ENCODE measurements at regions not wholly inside any gene's neighbourhood (a gene's known extent, or its start where the extent isn't known, plus 50 kb on each side); places are given as distances from the start of the nearest gene placed in this dataset.
"Not testable (repeated sequence)": the region's sequence is repeated elsewhere in the genome, so short reads cannot be mapped to it uniquely, and the experiment has no call there.

DNA sequence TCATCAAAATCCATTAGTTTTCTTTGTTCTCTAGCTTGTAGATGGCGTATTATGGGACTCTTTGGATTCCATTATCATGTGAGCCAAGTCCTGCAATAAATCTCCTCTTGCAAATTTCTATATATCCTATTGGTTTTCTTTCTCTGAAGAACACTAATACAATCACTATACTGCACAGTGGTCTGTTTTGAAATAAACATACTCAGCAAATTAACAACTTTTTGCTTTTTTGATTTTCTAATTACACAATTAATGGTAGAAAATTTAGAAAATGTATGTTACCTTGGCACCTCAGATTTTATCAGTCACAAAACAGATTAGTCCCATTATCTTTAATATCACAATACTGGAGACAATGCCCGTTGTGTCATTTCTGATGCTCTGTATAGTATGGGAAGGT lies 513.2 kb upstream of the MIS18BP1 start:
- TF ChIP-seq EZH2 (IDR thresholded peaks at IDR 0.05; ENCODE audit: borderline replicate concordance) = no peak
- no peak for TF ChIP-seq EZH2phosphoT487 (IDR thresholded peaks at IDR 0.05; ENCODE audit: low read depth, severe bottlenecking, unreplicated experiment)
- H3K27ac ChIP-seq = no peak overlapping the region
- H3K4me1 ChIP-seq (ENCODE audit: insufficient read depth) = no peaks in the 10 kb centered on the region

DNA sequence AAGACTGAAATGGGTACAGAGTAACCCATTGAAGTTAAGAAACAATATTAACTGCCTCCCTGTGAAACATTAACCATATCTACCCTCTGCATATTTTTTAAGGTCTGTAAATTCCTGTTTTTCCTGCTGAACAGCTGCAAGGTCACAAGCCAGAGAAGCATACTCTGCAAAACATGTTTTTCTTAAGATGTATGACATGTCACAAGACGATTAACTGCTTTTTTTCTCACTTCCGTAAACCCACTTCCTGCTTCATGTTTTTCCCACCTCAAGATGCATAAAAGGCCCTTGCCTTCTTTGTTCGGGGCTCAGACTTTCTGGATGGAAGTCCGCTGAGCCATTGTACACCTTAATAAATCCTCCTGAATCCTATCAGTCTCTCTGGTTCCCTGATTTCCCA lies 504.7 kb upstream of the MIS18BP1 start:
- Histone ChIP-seq H3K79me2 (no peaks in the 10 kb centered on the region), H3K27ac (no peak overlapping the region), H3K27me3 (no peaks in the 10 kb centered on the region), H4K20me1 (ENCODE audit: insufficient read depth, poor library complexity, severe bottlenecking) (no peaks in the 10 kb centered on the region), H3K9me3 (ENCODE audit: low read depth) (peaks cover 7% of the 10 kb centered on the region), H3K4me1 (ENCODE audit: insufficient read depth) (no peaks in the 10 kb centered on the region), H3K4me3 (no peak overlapping the region), H3K4me2 (no peak overlapping the region), H3K36me3 (replicated peaks; ENCODE audit: insufficient read depth, low read depth) (no peaks in the 10 kb centered on the region), H3K9me2 (replicated peaks; ENCODE audit: insufficient read depth) (no peaks in the 10 kb centered on the region), H2AFZ (no peak overlapping the region)
- TF ChIP-seq EZH2 (IDR thresholded peaks at IDR 0.05; ENCODE audit: borderline replicate concordance) (no peak), EZH2phosphoT487 (IDR thresholded peaks at IDR 0.05; ENCODE audit: low read depth, severe bottlenecking, unreplicated experiment) (no peak), CTCF (IDR thresholded peaks at IDR 0.05; ENCODE audit: poor library complexity) (no peak)
- DNase-seq (ENCODE audit: low spot score) = no peak
- WGBS (ENCODE audit: low lambda C conversion rate, missing lambda C conversion rate) = 89% methylated on average over 4 of the region's 4 CpGs

More for the DNA sequence above, 513.2 kb upstream of the MIS18BP1 start:
- Histone ChIP-seq H2AFZ (no peak overlapping the region), H3K9me2 (replicated peaks; ENCODE audit: insufficient read depth) (no peaks in the 10 kb centered on the region), H3K4me2 (no peak overlapping the region), H3K79me2 (no peaks in the 10 kb centered on the region), H3K9me3 (ENCODE audit: low read depth) (no peaks in the 10 kb centered on the region), H3K36me3 (replicated peaks; ENCODE audit: insufficient read depth, low read depth) (no peaks in the 10 kb centered on the region), H4K20me1 (ENCODE audit: insufficient read depth, poor library complexity, severe bottlenecking) (no peaks in the 10 kb centered on the region), H3K27me3 (no peaks in the 10 kb centered on the region), H3K4me3 (no peak overlapping the region)
- no peak for DNase-seq (ENCODE audit: low spot score)
- 94% methylated on average over 2 of the region's 2 CpGs for WGBS (ENCODE audit: low lambda C conversion rate, missing lambda C conversion rate)

DNA sequence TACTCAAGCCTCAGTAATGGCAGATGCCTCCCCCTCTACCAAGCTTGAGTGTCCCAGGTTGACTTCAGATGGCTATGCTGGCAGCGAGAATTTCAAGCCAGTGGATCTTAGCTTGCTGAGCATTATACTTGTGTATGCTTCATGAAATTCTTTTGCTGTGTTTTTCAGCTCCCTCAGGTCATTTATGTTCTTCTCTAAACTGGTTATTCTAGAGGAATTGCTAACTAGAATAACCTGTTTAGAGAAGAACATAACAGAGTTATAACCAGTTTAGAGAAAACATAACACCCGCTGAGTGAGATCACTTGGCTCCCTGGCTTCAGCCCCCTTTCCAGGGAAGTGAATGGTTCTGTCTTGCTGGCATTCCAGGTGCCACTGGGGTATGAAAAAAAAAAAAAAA lies 503.4 kb upstream of the MIS18BP1 start:
- H3K4me2 ChIP-seq; H3K79me2 ChIP-seq; H3K36me3 ChIP-seq (replicated peaks; ENCODE audit: insufficient read depth, low read depth); H3K4me3 ChIP-seq; H3K9me3 ChIP-seq (ENCODE audit: low read depth); DNase-seq (ENCODE audit: low spot score); H4K20me1 ChIP-seq (ENCODE audit: insufficient read depth, poor library complexity, severe bottlenecking); H3K27ac ChIP-seq; H3K27me3 ChIP-seq; H3K9me2 ChIP-seq (replicated peaks; ENCODE audit: insufficient read depth); H3K4me1 ChIP-seq (ENCODE audit: insufficient read depth); H2AFZ ChIP-seq: not testable (repeated sequence)
- 85% methylated on average over 2 of the region's 2 CpGs for WGBS (ENCODE audit: low lambda C conversion rate, missing lambda C conversion rate)

DNA sequence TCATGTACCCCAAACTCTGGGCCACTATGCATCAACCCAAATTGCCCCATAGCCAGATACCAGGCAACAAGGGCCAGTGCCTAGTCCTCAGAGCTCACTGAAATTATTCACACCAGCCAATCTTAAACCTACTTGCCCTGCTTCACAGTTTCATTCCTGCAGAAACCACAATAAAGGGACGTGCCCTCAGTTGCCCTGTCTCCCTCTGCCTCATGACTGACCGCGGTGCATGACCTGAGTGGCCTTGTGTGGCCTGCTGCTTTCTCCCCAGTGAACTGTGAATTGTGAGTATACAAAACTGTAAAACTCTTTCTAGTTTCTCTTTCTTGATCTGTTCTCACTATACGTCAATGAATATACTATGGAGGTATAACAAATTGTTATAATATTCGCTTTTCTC lies 490.9 kb upstream of the MIS18BP1 start:
- Histone ChIP-seq H3K27me3 (no peaks in the 10 kb centered on the region), H2AFZ (no peak overlapping the region), H4K20me1 (ENCODE audit: insufficient read depth, poor library complexity, severe bottlenecking) (no peaks in the 10 kb centered on the region), H3K36me3 (replicated peaks; ENCODE audit: insufficient read depth, low read depth) (no peaks in the 10 kb centered on the region), H3K4me2 (no peak overlapping the region), H3K79me2 (no peaks in the 10 kb centered on the region), H3K9me3 (ENCODE audit: low read depth) (no peaks in the 10 kb centered on the region), H3K4me3 (no peak overlapping the region), H3K4me1 (ENCODE audit: insufficient read depth) (no peaks in the 10 kb centered on the region), H3K9me2 (replicated peaks; ENCODE audit: insufficient read depth) (peaks cover 2% of the 10 kb centered on the region), H3K27ac (no peak overlapping the region)
- no peak for DNase-seq (ENCODE audit: low spot score)
- 89% methylated on average over 5 of the region's 5 CpGs for WGBS (ENCODE audit: low lambda C conversion rate, missing lambda C conversion rate)
- TF ChIP-seq CTCF (IDR thresholded peaks at IDR 0.05; ENCODE audit: poor library complexity) (no peak), EZH2 (IDR thresholded peaks at IDR 0.05; ENCODE audit: borderline replicate concordance) (no peak), EZH2phosphoT487 (IDR thresholded peaks at IDR 0.05; ENCODE audit: low read depth, severe bottlenecking, unreplicated experiment) (no peak)

DNA sequence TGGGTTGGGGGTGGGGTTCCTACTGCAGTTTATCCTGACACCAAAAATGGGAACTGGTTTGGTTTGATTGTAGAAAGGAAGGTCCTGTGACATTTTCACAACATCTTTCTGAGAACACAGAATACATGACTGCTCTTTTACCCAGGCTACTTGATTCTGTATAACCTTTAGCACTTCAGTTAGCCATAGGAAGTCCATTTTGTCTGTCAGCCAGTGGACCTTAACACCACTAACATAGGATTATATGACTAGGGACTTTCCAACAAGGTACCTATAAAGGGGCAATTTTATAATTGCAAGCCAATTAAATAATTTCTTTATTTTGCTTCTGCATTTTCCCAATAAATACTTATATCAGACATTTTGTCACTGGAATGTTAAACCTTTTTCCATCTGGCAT lies 489.2 kb upstream of the MIS18BP1 start:
- H3K27ac ChIP-seq = no peak overlapping the region
- H2AFZ ChIP-seq = no peak overlapping the region
- H3K4me3 ChIP-seq = no peak overlapping the region
- no peak overlapping the region for H3K4me2 ChIP-seq
- DNase-seq (ENCODE audit: low spot score) = no peak
- no peaks in the 10 kb centered on the region for H3K27me3 ChIP-seq
- H3K79me2 ChIP-seq = no peaks in the 10 kb centered on the region
- no peaks in the 10 kb centered on the region for H3K9me3 ChIP-seq (ENCODE audit: low read depth)
- peaks cover 2% of the 10 kb centered on the region for H3K9me2 ChIP-seq (replicated peaks; ENCODE audit: insufficient read depth)
- TF ChIP-seq EZH2 (IDR thresholded peaks at IDR 0.05; ENCODE audit: borderline replicate concordance) = no peak
- no peak for TF ChIP-seq CTCF (IDR thresholded peaks at IDR 0.05; ENCODE audit: poor library complexity)
- no peak for TF ChIP-seq EZH2phosphoT487 (IDR thresholded peaks at IDR 0.05; ENCODE audit: low read depth, severe bottlenecking, unreplicated experiment)
- H4K20me1 ChIP-seq (ENCODE audit: insufficient read depth, poor library complexity, severe bottlenecking) = no peaks in the 10 kb centered on the region
- H3K36me3 ChIP-seq (replicated peaks; ENCODE audit: insufficient read depth, low read depth) = no peaks in the 10 kb centered on the region
- H3K4me1 ChIP-seq (ENCODE audit: insufficient read depth) = no peaks in the 10 kb centered on the region
